ENCODE measurements at regions not wholly inside any gene's neighbourhood (a gene's known extent, or its start where the extent isn't known, plus 50 kb on each side); places are given as distances from the start of the nearest gene placed in this dataset.

GRCh38 chr6:12610862-12611261 is 105.7 kb upstream of the PHACTR1 start (continued):
- no peak for TF ChIP-seq RXRA (IDR thresholded peaks at IDR 0.05; ENCODE audit: insufficient read depth, low read depth, low read length)
- TF ChIP-seq, protein P1, sequence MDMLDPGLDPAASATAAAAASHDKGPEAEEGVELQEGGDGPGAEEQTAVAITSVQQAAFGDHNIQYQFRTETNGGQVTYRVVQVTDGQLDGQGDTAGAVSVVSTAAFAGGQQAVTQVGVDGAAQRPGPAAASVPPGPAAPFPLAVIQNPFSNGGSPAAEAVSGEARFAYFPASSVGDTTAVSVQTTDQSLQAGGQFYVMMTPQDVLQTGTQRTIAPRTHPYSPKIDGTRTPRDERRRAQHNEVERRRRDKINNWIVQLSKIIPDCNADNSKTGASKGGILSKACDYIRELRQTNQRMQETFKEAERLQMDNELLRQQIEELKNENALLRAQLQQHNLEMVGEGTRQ (IDR thresholded peaks at IDR 0.05; ENCODE audit: low read length): no peak
- TF ChIP-seq, protein P2, sequence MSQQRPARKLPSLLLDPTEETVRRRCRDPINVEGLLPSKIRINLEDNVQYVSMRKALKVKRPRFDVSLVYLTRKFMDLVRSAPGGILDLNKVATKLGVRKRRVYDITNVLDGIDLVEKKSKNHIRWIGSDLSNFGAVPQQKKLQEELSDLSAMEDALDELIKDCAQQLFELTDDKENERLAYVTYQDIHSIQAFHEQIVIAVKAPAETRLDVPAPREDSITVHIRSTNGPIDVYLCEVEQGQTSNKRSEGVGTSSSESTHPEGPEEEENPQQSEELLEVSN (IDR thresholded peaks at IDR 0.05): no peak
- TF ChIP-seq BACH1 (IDR thresholded peaks at IDR 0.05; ENCODE audit: low read length): no peak
- TF ChIP-seq GTF2F1 (IDR thresholded peaks at IDR 0.05; ENCODE audit: borderline replicate concordance, low read depth, low read length): no peak
- no peak for TF ChIP-seq TCF12 (IDR thresholded peaks at IDR 0.05; ENCODE audit: low read depth, low read length)
- TF ChIP-seq TBP (IDR thresholded peaks at IDR 0.05; ENCODE audit: low read depth, low read length): no peak
- no peak for TF ChIP-seq EGR1 (IDR thresholded peaks at IDR 0.05; ENCODE audit: borderline replicate concordance, low read depth, low read length)

Data from H1 (cell line).